AG04450 (cell line): ENCODE measurements at regions not wholly inside any gene's neighbourhood (a gene's known extent, or its start where the extent isn't known, plus 50 kb on each side); places are given as distances from the start of the nearest gene placed in this dataset.

Experiments used
- CTCF ChIA-PET: fragments of 300-600, 350-600 bp; formaldehyde crosslinking; extraction: SDS; loops from one replicate; lab custom pipeline; 2022; ENCODE audit warnings: antibody characterized with exemption, inconsistent platforms; lab: Charles Lee
- POLR2A ChIA-PET: fragments of 350-600 bp; formaldehyde crosslinking; extraction: SDS; loops from one replicate; lab custom pipeline; 2021; ENCODE audit warnings: antibody characterized with exemption, inconsistent platforms; lab: Yijun Ruan, JAX
- DNase-seq: peaks from one replicate; pipeline ENCODE4 v3.0.0-alpha.2; 2011; ENCODE audit warnings: low read depth, low spot score
- H3K27ac ChIP-seq: one replicate; pipeline ENCODE4 v1.5.1; 2012; ENCODE audit warnings: low read depth, low read length, control low read depth
- H3K27me3 ChIP-seq: one replicate; pipeline ENCODE4 v1.6.0; 2012; ENCODE audit warnings: low read length; ENCODE audit not compliant: control insufficient read depth, insufficient read depth
- H3K4me3 ChIP-seq: 2 replicates; pipeline ENCODE4 v1.5.1; 2011; ENCODE audit warnings: mild to moderate bottlenecking, low read depth, low read length, control low read depth
- H3K9me3 ChIP-seq: 2 replicates; pipeline ENCODE4 v1.5.1; 2012; ENCODE audit warnings: low read length; ENCODE audit not compliant: control insufficient read depth, insufficient read depth
- CTCF ChIP-seq: IDR thresholded peaks from 2 replicates; pipeline ENCODE4 v1.5.1; 2011; ENCODE audit warnings: low read depth, low read length, control low read depth, inconsistent platforms

- no peak for DNase-seq
- Histone ChIP-seq H3K9me3 (no peaks in the 10 kb centered on the region), H3K27me3 (no peaks in the 10 kb centered on the region), H3K4me3 (no peak overlapping the region), H3K27ac (no peak overlapping the region)
- no peak for TF ChIP-seq CTCF
- ChIA-PET POLR2A (no interaction called here), CTCF (no interaction called here)
These were observed 183.7 kb downstream of the DACT1 start for GRCh38 chr14:58821421-58821820.

GRCh38 chr14:58822856-58823255 is 185.1 kb downstream of the DACT1 start:
- Histone ChIP-seq H3K9me3 (peaks cover 6% of the 10 kb centered on the region), H3K27ac (no peak overlapping the region), H3K27me3 (no peaks in the 10 kb centered on the region), H3K4me3 (no peak overlapping the region)
- CTCF ChIA-PET = no interaction called here
- no peak for DNase-seq
- POLR2A ChIA-PET = no interaction called here
- TF ChIP-seq CTCF = no peak

- TF ChIP-seq CTCF = no peak
- no peak overlapping the region for H3K4me3 ChIP-seq
- ChIA-PET CTCF (interaction anchor here (0.5 to 1.1 kb wide), 2 partner anchors 10 to 26 kb away, joined by 3 to 5 read pairs; no protein-coding TSS in a partner anchor), POLR2A (no interaction called here)
- no peaks in the 10 kb centered on the region for H3K27me3 ChIP-seq
- H3K9me3 ChIP-seq = peaks cover 10% of the 10 kb centered on the region
- no peak overlapping the region for H3K27ac ChIP-seq
- DNase-seq = no peak
These were observed 185.6 kb downstream of the DACT1 start for GRCh38 chr14:58823312-58823711.

GRCh38 chr14:58824106-58824505 is 186.3 kb downstream of the DACT1 start:
- no peak for DNase-seq
- ChIA-PET POLR2A (no interaction called here), CTCF (interaction anchor here (1.1 kb wide), 1 partner anchor 25 kb away, joined by 5 read pairs; no protein-coding TSS in a partner anchor)
- Histone ChIP-seq H3K27me3 (no peaks in the 10 kb centered on the region), H3K4me3 (no peak overlapping the region), H3K27ac (no peak overlapping the region), H3K9me3 (peaks cover 11% of the 10 kb centered on the region)
- TF ChIP-seq CTCF = no peak

- TF ChIP-seq CTCF = no peak
- Histone ChIP-seq H3K4me3 (no peak overlapping the region), H3K27ac (no peak overlapping the region), H3K9me3 (peaks cover 11% of the 10 kb centered on the region), H3K27me3 (no peaks in the 10 kb centered on the region)
- DNase-seq = no peak
- POLR2A ChIA-PET = no interaction called here
- CTCF ChIA-PET = interaction anchor here (0.5 kb wide), 1 partner anchor 196 kb away, joined by 3 read pairs; no protein-coding TSS in a partner anchor
These were observed 187.0 kb downstream of the DACT1 start for GRCh38 chr14:58824796-58825195.
